ENCODE measurements at regions not wholly inside any gene's neighbourhood (a gene's known extent, or its start where the extent isn't known, plus 50 kb on each side); places are given as distances from the start of the nearest gene placed in this dataset.
"Not testable (repeated sequence)": the region's sequence is repeated elsewhere in the genome, so short reads cannot be mapped to it uniquely, and the experiment has no call there.

DNA sequence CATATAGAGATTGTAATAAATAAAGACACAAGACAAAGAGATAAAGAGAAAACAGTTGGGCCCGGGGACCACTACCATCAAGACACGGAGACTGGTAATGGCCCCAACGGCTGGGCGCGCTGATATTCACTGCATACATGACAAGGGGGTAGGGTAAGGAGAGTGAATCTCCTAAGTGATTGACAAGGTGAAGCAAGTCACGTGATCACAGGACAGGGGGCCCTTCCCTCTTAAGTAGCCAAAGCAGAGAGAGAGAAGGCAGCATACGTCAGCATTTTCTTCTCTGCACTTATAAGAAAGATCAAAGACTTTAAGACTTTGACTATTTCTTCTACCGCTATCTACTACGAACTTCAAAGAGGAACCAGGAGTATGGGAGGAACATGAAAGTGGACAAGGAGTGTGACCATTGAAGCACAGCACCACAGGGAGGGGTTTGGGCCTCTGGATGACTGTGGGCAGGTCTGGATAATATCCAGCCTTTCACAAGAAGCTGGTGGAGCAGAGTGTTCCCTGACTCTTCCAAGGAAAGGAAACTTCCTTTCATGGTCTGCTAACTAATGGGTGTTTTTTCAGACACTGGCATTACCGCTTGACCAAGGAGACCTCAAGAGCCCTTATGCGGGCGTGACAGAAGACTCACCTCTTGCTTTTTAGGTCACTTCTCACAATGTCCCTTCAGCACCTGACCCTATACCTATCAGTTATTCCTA lies 75.6 kb downstream of the MRPL39 start:
- not testable (repeated sequence) for DNase-seq

DNA sequence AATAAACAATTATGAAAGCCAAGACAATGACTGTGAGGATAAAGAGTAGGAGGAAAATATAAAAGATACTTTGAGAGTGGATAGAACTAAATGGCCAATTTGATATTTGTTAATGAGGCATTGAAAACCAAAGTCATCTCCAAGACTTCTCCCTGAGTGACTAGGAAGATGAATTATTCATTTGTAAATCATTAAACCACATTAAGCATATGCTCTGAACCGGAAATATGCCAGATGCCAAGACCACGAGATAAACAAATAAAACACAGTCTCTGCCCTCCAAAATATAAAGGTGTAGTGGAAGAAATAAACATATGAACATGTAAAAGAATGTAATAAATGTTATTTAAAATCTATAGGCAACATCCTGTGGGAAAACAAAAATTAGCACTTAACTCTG lies 78.8 kb downstream of the MRPL39 start:
- DNase-seq: no peak

DNA sequence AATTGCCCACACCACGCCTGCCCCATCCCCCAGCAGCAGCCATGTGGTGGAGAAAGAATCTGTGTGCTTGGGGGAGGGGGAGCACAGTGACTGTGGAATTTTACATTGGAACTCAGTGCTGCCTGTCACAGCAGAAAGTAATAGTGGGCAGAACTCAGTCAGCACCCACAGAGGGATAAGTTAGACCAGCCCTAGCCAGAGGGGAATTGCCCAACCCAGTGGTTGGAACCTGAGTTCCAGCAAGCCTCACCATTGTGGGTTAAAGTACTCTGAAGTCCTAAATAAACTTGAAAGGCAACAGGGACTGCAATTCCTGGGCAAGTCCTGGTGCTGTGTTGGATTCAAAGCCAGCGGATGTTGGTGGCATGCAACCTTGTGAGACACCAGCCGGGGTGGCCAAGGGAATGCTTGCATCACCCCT lies 88.8 kb downstream of the MRPL39 start:
- no peak for DNase-seq

DNA sequence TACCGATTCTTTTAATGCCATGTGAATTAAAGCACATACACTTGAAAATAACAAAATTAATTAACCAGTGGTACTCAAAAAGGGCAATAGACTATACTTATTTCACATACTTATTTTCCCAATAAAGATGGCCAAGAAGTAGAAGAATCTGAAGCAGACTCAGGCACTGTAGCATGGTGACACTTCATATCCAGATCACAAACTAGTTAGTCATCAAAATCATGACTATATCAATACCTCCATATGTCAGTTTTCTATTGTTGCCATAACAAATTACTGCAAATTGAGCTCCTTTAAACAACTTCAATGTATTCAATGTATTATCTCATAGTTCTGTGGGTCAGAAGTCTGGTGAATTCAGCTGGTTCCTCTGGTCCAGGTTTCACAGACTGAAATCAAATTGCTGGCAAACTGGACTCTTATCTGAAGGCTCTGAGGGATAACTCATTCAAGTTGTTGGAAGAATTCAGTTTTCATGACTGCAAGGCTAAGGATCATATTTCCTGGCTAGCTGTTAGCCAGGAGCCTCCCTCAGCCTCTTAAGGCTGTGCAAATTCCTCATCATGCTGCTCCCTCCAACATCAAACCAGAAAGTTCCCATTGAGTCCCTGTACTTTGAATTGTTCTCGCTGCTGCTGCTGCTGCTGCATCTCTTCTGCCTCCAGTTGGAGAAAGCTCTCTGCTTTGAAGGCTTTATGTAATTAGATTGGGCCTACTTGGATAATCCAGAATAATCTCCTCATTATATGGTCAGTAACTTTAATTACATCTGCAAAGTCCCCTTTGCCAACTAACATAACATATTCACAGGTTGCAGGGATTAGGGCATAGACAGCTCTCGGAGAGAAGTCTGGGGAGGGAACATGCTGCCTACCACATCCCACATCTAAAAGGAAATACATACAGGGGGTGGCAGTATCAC lies 91.5 kb downstream of the MRPL39 start:
- no peak for DNase-seq

- no peak for DNase-seq
These were observed 93.5 kb downstream of the MRPL39 start for GRCh38 chr21:25513810-25514209.

- DNase-seq: no peak
These were observed 94.9 kb downstream of the MRPL39 start for GRCh38 chr21:25512095-25513081.

DNA sequence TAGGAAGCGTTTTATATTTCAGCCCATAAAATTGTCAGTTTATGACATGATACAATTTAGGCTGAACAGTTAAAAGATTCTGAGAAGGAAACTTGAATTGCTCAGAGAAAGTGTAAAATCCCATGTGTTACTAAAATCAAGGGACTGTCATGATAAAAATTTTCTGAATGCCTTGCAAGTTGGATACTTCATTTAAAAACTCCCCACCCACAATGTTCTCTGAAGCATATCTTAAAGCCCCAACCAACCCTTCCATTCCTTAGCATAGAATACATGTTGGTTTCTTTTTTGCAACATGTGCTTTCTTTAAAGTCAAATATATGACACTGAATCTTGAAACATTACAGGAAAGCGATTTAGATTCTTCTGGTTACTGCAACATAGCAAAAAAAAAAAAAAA lies 97.4 kb downstream of the MRPL39 start:
- DNase-seq: no peak

GRCh38 chr21:25508364-25508763 lies 98.9 kb downstream of the MRPL39 start:
- DNase-seq: no peak

GRCh38 chr21:25507522-25507921 lies 99.8 kb downstream of the MRPL39 start:
- DNase-seq: no peak

DNA sequence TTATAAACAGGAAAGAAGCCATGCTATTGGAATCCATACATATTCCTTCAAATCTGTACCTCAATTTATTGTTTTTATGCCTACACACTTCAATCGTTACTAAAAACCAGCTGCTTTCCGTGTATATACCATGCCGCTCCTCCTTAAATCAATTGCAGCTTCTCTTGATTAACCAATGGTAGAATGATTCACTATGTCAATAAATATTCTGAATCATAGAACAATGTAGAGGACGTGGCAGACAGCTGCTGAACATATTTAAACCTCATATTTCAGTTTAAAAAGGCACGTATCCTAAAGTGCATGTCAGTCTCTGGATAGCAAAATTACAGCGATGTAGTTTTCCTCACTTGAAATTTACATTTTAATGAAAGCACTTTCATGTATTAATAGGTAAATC lies 100.4 kb downstream of the MRPL39 start:
- DNase-seq: peak; percentile 16

- DNase-seq: no peak
These were observed 101.0 kb downstream of the MRPL39 start for GRCh38 chr21:25506261-25506660.

DNA sequence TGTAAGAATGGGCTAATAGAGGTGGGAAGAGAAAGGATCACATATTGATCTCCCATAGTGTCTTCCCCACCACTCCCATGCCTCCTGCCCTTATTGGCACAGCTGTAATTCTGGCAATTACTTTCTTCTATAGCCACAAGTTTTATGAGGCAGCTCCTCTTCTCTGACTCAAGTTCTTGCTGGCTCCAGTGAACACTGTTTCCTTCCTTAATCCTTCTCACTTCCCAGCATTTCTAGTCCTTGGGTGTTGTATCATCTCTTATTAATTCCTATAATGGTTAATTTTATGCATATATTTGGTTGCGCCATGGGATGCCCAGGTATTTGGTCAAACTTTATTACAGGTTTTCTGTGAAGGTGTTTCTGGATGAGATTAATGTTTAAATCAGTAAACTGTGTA lies 103.3 kb downstream of the MRPL39 start:
- DNase-seq: no peak

- DNase-seq: no peak
These were observed 105.2 kb downstream of the MRPL39 start for GRCh38 chr21:25501996-25502665.

GRCh38 chr21:25501462-25501861 lies 105.8 kb downstream of the MRPL39 start:
- no peak for DNase-seq

- no peak for DNase-seq
These were observed 106.7 kb downstream of the MRPL39 start for GRCh38 chr21:25500598-25500997.

- DNase-seq: no peak
These were observed 110.3 kb downstream of the MRPL39 start for GRCh38 chr21:25496825-25497482.

DNA sequence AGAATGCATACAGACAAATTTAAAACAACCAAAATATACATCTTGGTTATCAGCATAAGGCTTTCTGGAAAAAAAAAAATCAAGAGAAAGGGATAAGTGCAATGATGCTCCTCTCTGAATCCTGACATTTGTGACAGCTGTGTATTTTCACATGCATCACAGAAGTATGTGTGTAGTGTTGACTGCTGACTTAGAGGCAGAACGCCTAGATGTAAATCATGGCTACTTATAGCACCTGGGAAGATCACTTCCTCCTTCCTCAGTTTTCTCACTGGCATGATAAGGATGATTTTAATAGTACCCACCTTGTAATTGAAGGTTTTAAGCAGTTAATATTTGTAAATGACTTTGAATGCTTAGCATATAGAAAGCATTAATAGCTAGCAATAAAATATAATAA lies 112.5 kb downstream of the MRPL39 start:
- no peak for DNase-seq

DNA sequence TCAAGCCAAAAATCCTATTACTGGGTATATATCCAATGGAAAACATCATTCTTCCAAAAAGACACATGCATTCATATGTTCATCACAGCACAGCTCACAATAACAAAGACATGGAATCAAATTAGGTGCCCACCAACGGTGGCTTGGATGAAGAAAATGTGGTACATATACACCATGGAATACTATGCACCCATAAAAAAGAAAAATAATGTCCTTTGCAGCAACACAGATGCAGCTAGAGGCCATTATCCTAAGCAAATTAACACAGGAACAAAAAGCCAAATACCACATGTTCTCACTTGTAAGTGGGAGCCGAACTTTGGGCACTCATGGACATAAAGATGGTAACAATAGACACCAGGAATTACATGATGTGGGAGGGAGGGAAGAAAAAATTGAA lies 113.6 kb downstream of the MRPL39 start:
- no peak for DNase-seq

GRCh38 chr21:25491267-25491666 lies 116.0 kb downstream of the MRPL39 start:
- no peak for DNase-seq

- no peak for DNase-seq
These were observed 116.5 kb downstream of the MRPL39 start for GRCh38 chr21:25490742-25491141.

- DNase-seq: no peak
These were observed 117.6 kb downstream of the MRPL39 start for GRCh38 chr21:25489673-25490072.
